ENCODE measurements at regions not wholly inside any gene's neighbourhood (a gene's known extent, or its start where the extent isn't known, plus 50 kb on each side); places are given as distances from the start of the nearest gene placed in this dataset.
A peak's percentile ranks its signal among the peaks of the same experiment; 100 is the strongest.

DNA sequence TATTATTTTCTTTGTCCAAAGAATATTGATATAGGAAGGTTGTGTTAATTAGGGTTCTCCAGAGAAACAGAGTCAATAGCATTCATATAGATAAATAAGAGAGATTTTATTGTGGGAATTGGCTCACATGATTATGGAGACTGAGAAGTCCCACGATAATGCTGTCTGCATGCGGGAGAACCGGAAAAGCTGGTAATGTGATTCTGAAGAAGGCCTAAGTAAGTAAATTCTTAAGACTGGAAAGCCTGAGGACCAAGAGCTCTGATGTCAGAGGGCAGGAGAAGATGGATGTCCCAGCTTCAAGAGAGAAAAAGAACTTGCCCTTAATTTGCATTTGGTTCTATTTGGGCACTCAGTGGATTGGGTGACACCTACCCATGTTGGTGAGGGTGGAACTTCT, 307.4 kb upstream of the C9orf72 start:
- no peak overlapping the region for H3K4me3 ChIP-seq (ENCODE audit: low read depth, low read length)
- TF ChIP-seq, protein P1, sequence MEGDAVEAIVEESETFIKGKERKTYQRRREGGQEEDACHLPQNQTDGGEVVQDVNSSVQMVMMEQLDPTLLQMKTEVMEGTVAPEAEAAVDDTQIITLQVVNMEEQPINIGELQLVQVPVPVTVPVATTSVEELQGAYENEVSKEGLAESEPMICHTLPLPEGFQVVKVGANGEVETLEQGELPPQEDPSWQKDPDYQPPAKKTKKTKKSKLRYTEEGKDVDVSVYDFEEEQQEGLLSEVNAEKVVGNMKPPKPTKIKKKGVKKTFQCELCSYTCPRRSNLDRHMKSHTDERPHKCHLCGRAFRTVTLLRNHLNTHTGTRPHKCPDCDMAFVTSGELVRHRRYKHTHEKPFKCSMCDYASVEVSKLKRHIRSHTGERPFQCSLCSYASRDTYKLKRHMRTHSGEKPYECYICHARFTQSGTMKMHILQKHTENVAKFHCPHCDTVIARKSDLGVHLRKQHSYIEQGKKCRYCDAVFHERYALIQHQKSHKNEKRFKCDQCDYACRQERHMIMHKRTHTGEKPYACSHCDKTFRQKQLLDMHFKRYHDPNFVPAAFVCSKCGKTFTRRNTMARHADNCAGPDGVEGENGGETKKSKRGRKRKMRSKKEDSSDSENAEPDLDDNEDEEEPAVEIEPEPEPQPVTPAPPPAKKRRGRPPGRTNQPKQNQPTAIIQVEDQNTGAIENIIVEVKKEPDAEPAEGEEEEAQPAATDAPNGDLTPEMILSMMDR (IDR thresholded peaks at IDR 0.05; ENCODE audit: borderline replicate concordance, insufficient read depth, low read depth, low read length), result no peak

DNA sequence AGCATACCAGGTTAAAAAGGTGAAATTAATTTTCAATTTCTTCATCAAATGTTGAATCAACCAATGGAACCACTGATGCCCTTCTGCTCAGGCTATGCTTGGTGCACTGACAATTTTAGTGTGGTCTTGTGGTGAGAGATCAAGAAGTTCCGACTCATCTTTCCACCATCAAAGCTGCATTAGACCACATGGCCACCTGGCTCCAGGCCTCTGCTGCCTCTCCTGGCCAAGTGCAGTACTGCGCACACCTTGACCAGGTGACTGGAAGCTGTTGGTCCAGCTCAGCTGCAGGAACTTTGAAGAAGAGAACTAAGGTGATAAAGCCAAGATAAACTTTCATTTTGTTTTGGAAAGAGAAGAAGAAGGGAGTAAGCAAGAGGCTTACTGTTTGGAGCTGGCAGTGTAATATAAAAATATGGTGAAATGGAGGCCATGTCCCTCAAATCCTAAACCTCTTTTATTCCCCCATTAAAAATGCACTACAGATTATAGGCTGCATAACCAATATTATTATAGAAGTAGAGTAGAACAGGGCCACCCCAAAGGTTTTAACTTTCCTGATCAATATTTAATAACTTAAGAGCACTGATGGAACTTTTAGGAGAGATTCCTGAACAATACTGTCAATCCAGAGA, 315.5 kb upstream of the C9orf72 start:
- TF ChIP-seq, protein P1 (IDR thresholded peaks at IDR 0.05; ENCODE audit: borderline replicate concordance, insufficient read depth, low read depth, low read length), result peak; percentile 96

DNA sequence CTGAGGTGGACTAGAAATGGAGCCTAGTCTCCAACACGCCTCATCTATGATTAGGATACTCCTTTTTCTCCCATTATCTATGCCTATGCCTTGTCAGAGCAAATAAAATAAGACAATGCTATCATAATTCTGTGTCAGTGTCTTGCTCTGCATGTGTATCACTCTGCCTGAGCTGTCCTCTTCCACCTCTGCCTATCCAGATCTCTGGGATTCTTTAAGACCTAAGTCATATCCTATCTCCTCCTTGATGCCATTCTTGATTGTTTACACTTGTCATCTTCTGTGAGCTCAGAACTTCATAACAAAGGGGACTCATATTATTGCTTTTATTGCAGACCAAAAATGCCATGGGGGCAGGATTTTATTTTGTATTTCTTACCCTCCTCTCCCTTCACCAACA, 351.2 kb upstream of the C9orf72 start:
- TF ChIP-seq, protein P1 (IDR thresholded peaks at IDR 0.05; ENCODE audit: borderline replicate concordance, insufficient read depth, low read depth, low read length), result no peak

More for the DNA sequence above, 315.5 kb upstream of the C9orf72 start:
- H3K4me3 ChIP-seq (ENCODE audit: low read depth, low read length), result no peak overlapping the region

DNA sequence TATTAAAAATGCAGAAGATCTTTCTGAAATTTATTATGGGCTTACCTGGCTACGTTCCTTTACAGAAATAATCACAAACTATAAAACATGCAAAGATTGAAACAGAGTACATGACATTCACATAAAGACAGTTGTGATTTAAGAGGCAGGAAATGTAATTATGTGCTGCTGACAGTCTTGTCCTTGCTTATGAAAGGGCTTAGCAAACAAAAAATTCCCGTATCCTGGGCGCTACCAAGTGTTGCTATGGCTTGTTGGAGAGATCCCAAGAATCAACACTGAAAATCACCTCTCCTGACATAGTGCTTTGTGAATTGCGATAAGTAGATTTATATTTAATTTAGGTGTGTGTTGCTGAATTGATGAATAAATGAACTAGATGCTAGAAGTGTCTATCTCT, 352.5 kb upstream of the C9orf72 start:
- TF ChIP-seq, protein P1 (IDR thresholded peaks at IDR 0.05; ENCODE audit: borderline replicate concordance, insufficient read depth, low read depth, low read length), result no peak
- H3K4me3 ChIP-seq (ENCODE audit: low read depth, low read length), result no peak overlapping the region

More for the DNA sequence above, 351.2 kb upstream of the C9orf72 start:
- no peak overlapping the region for H3K4me3 ChIP-seq (ENCODE audit: low read depth, low read length)

DNA sequence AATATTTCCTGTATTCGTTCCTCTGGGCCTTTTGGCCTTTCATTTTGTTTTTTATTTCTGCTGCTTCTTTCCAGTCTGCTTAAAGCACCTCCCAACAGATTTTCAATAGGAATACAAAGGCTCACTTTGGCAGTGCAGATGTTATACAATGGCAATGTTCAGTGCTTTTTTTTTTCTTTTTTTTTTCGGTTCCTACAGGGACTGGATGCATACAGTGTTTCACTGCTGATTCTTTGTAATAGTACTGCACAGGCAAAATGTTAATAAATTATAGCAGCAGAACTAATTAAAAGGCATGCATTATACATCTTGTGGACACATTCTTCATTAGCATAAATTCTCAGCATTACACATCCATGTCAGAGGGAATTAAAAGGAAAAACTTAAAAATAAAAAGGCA, 356.6 kb upstream of the C9orf72 start:
- TF ChIP-seq, protein P1 (IDR thresholded peaks at IDR 0.05; ENCODE audit: borderline replicate concordance, insufficient read depth, low read depth, low read length), result no peak
- H3K4me3 ChIP-seq (ENCODE audit: low read depth, low read length), result no peak overlapping the region

DNA sequence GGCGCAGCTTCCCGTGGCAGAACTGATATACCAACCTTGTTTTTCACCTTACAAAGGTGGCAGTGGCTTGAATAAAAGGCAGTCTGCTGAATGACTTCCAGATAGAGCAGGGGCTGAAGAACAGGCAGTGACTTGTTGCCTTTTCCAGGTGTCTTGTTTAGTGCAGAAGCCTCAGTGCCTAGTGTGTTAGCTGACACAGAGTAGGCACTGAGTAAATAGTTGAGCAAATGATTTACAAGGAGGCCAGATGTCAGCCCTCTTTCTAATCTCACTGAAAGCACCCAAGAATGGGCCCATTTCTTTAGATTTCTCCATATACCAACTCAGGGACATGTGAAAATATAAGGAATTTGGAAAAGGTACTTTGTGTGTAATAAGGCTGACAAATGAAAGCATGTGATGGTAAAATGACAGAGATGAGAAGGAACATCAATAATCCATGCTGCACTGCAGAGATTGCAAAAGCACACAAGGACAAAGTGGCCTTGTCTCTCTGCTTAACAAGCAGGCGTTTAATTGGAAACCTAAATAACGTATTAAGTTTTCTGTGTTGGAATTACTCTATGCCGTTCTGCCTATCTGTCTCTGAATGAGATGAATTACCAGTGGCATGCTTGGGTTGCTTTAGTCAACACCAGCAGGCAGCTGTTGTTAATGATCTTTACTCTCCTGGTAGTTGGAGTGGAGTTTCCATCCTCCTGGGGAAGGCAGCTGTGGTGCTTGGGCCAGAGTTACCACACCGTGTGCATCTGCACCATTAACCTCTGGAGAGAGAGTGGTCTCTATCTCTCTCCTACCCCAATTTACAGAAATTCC, 360.1 kb upstream of the C9orf72 start:
- TF ChIP-seq, protein P1 (IDR thresholded peaks at IDR 0.05; ENCODE audit: borderline replicate concordance, insufficient read depth, low read depth, low read length), result no peak
- no peak overlapping the region for H3K4me3 ChIP-seq (ENCODE audit: low read depth, low read length)

DNA sequence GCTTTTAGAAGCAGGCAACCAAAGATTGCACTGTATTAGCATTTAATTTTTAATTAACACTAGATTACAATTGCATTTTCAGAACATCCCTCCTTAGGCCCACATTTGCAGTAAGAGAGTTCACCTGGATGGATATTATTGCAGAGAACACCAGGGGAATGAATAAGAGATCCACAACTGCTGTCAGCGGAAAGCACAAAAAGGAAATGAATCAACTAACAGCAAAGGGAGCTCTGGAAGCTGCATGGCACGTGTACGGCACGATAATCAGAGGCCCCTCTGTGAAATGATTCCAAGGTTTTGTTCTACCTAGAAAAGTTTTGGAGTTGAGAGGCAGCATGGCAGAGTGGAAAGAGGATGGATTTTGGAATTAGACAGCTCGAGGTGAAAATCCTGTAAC, 361.2 kb upstream of the C9orf72 start:
- H3K4me3 ChIP-seq (ENCODE audit: low read depth, low read length), result no peak overlapping the region
- TF ChIP-seq, protein P1 (IDR thresholded peaks at IDR 0.05; ENCODE audit: borderline replicate concordance, insufficient read depth, low read depth, low read length), result no peak

All from GM12875 (cell line).